ENCODE measurements at regions not wholly inside any gene's neighbourhood (a gene's known extent, or its start where the extent isn't known, plus 50 kb on each side); places are given as distances from the start of the nearest gene placed in this dataset.

DNA sequence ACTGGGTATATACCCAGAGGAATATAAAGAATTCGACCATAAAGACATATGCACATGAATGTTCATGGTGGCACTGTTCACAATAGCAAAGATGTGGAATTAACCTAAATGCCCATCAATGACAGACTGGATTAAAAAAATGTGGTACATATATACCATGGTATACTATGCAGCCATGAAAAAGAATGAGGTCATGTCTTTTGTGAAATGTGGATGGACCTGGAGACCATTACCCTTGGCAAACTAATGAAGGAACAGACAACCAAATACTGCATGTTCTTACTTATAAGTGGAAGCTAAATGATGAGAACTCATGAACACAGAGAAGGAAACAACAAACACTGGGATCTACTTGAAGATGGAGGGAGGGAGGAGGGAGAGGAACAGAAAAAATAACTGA is 186.7 kb upstream of the SSTR4 start:
- no peak for DNase-seq (ENCODE audit: low read depth)

DNA sequence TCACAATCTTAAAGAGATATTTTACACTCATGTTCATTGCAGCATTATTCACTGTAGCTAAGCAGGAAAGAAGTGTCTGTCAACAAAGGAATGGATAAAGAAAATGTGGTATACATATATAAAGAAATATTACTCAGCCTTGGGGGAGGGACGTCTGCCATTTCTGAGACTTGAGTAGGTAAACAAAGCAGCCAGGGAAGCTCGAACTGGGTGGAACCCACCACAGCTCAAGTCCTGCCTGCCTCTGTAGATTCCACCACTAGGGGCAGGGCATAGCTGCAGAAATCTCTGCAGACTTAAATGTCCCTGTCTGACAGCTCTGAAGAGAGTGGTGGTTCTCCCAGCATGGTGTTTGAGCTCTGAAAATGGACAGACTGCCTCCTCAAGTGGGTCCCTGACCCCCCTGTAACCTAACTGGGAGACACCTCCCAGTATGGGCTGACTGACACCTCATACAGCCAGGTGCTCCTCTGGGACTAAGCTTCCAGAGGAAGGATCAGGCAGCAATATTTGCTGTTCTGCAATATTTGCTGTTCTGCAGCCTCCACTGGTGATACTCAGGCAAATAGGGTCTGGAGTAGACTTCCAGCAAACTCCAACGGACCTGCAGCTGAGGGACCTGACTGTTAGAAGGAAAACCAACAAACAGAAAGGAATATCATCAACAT is 183.3 kb upstream of the SSTR4 start:
- peak; percentile 36 for DNase-seq (ENCODE audit: low read depth)

DNA sequence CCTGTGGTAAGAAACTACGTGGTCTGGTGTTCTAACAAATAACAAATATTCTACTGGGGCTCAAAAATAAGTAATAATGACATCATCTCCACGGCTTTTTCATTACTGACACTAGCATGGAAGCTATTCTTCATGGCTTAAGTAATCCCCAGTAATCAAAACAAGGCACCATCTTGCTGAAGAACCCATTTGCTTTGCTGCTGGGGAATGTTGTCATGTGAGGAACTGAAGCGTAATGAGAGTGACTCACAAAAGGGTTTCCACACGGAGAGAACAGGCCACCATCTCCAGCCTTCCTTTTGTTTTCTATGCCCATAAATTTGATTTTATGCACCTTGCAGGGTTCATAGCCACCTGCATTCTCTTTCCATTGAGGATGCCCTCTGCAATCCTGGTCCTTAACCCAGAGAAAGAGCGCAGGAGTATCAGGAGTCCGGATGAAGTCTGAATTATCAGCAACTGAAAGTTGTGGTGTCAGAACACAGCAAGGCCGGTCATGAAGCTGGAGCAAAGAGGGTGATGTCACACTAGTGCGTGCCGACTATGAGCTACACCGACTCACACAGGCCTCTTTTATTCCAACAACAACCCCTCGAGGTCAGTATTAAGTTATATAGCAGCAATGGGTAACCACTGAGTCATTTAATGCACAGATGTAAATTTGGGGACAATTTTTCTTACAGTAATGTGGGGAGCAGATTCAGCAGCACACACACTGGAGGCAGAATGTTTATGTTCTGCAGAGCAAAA is 173.7 kb upstream of the SSTR4 start:
- DNase-seq (ENCODE audit: low read depth) = peak; percentile 6

DNA sequence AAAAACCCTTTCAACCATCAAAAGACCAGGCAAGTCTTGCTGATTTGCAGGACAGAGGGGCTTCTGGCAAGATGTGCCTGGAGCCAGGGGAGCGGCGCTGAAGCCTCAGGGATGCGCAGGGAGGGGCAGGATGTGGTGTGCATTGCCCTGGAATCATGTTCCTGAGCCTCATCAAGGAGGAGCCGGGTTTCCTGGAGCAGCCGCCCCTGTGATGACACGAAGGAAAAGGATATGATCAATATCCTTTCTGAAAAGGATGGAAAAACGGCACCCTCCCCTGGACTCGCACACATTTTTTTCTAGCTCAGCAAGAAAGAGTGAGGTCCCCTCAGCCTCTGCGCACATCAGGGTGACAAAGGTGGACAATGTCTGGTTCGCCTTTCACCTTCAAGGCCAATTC is 173.1 kb upstream of the SSTR4 start:
- no peak for DNase-seq (ENCODE audit: low read depth)

DNA sequence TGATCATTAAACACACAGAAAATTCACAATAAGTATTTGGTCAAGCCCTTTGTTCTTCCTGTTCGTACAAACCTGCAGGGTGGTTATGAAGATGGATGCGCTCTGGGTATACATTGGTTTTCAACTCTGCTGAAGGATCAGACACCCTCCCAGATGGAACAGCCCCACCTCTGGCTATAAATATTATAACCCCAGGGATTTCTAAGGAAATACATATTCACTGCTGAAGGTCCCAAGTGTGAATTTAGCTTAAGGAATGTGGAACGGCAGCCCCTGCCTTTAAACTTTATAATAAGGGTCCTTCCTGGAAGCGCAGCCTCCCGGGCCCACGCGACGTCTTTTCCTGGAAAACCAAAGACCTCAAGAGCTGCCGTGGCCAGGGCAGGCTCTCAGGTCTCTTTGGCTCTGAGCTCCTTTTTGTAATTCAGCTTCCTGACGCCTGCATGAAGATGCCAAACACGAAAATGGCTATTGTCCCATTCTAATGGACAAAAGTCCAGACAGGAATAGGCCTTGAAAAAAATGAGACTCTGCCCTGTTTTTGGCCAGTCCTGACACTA is 172.4 kb upstream of the SSTR4 start:
- no peak for DNase-seq (ENCODE audit: low read depth)

DNA sequence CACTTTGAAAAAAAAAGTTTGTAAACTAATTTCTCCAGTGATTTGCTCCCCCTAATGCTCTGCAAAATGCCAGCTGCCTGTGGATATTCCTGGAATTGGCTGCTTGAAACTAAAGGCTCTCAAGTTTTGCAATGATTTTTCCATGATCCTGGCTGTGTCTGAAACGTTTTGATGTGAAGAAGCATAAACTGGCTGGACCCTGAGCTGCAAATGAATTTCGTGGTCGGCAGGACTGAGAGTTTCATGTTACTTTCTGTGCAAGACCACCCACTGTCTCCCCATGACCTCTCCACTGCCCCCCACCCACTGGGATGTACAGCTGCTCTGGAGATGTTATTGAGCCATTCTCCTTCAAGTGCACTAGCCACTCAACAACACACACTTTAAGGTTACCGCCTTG is 171.3 kb upstream of the SSTR4 start:
- DNase-seq (ENCODE audit: low read depth) = no peak

DNA sequence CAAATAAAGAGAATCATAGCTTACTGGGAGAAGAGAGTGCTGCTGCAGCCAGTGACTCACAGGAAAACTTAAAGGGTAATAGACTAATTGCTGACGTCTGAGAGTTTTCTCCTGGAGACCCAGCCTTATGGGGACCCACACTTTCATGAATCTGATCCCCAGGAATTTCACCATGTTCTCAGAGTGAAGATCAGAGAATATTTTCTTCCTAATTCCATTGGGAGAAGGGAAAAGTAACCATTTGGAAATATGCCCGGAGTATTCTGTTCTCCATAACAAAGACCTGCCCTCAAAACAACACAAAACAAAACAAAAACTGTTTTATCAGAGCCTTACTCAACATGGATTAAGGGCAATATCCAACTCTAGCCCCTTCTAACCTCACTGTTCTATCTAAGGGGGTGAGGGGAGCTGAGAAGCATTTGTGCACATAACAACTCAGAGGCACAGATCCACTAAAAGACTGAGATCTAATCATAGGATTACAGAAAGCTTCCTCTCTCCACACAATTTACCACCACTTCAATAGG is 168.2 kb upstream of the SSTR4 start:
- no peak for DNase-seq (ENCODE audit: low read depth)

DNA sequence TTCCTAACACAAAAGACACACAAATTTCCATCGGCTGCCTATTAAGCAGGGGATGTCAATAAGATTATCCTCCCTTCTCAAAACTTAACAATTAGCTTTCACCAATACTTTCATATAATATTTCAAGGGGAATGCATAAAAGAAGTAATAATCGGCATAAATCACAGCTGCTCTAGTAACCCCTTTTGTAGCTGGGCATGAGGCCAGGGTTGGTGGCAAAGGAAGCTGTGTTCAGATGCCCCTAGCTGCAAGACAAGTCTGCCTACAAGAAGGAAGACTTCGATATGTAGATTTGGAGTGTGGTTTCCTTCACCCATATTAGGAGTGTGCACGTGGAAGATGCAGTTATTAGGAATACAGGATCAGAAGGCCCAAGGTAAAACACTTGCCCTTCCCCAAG is 156.9 kb upstream of the SSTR4 start:
- DNase-seq (ENCODE audit: low read depth) = no peak

DNA sequence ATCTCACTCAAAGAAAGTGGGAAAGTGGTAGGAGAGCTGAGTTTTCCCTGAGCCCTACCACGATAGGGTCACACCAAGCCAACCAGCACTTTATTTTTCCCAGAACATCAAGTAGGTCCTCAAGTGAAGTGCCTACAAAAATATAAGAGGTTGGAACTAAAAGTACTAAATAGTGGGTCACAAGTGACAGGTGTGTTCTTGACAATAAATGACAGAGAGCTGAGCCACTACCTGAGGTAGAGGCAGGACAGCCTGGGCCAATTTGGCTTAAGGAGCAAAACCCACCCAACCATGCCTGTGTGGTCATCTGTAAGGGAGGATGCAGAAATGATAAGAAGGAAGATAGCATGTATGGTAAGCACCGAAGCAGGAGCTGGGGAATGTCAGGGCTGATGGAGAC is 154.8 kb upstream of the SSTR4 start:
- DNase-seq (ENCODE audit: low read depth) = no peak

DNA sequence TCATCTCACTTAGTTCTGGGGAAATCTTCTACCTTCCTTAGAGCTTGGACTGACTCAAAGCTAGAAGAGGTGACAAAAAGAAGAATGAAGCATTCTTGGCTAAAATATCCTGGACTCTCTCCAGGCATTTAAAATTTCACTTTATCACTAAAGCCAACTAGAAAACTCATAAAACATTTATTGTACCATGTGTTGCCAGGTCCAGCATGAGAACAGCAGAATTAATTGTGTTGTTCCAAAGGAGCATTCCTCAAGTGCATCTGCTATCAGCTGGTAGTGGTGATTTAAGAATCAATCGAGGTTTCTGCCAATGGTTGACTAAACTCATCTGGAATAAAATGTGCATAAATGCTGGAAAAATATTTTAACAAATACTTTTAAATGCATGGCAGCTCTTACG is 147.3 kb upstream of the SSTR4 start:
- no peak for DNase-seq (ENCODE audit: low read depth)

DNA sequence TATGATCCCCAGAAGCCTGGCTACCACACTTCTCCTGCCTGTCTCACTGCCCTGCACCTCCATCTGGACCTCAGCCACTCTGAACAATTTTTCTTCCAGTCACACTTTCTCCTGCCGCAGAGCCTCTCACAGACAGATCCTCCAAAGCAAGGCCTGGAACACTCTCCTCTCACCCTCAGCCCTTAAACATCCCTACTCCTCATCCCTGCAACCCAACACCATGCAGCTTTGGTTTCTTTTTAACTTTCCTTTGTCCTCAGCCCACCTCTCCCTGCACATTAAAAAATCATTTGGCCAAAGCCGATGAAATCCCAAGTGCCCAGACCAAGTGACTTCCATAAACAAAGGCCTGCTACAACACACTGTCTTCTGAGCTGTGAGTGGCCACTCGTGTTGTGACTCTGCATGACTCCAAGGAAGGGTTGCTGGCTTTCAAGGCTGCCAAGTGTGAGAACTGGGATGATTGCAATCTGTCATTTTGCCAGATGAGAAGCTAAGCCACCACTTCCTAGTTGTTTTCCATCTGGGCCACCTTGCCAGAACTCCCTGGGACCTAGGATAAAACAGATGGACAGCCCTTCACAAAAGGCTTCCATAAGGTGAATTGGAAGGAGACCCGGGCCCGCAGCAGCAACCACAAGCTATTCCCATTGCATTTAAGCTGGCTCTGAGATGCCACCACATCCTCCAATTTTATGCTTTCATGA is 144.4 kb upstream of the SSTR4 start:
- no peak for DNase-seq (ENCODE audit: low read depth)

DNA sequence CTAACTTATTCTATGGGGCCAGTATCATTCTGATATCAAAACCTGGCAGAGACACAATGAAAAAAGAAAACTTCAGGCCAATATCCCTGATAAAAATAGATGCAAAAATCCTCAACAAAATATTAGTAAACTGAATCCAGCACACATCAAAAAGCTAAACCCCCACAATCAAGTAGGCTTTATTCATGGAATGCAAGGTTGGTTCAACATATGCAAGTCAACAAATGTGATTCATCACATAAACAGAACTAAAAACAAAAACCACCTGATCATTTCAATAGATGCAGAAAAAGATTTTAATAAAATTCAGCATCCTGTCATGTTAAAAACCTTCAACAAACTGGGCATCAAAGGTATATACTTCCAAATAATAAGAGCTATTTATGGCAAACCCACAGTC is 133.9 kb upstream of the SSTR4 start:
- no peak for DNase-seq (ENCODE audit: low read depth)

DNA sequence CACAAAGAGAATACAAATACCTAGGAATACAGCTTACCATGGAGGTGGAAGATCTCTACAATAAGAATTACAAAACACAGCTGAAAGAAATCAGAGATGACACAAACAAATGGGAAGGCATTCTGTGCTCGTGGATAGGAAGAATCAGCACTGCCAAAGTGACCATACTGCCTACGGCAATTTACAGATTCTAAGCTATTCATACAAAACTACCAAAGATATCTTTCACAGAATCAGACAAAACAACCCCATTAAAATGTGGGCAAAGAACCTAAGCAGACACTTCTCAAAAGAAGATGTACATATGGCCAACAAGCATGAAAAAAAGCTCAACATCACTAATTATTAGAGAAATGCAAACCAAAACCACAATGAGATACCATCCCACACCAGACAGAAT is 133.2 kb upstream of the SSTR4 start:
- DNase-seq (ENCODE audit: low read depth) = peak; percentile 3

DNA sequence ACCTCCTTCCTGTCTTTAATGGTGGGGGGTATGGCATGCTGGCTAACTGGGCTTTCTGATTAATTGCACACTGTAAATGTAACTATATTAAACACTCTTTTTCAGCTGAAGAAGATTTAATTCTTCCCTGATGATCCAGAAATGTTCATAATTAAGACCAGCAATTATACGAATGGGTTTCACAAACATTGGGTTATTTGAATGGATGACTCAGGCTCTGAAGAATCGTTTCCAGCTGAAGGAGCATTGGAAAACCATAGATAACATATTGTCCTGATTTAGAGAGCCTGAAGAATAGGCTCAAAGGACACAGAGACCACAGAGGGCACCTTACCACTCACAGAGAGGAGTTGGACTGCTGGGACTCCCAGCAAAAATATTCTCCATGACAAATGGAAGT is 130.7 kb upstream of the SSTR4 start:
- no peak for DNase-seq (ENCODE audit: low read depth)

DNA sequence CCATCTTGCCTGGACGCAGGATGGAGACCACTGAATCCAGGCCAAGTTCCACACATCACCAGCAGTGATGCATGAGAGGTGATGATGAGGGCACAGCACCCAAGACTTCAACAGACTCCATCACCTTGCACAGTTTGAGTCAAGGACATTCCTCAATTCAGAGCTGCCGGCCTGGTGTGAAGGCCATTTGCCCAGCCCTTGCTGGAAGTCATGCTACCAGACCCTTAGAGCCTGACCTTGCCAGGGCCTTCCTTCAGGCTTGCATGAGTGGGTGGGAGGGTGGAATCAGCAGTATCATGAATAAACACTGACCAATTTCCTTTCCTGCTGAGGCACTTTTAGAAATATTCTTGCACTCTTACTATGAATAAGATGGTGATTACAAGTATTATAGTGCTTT is 130.2 kb upstream of the SSTR4 start:
- no peak for DNase-seq (ENCODE audit: low read depth)

DNA sequence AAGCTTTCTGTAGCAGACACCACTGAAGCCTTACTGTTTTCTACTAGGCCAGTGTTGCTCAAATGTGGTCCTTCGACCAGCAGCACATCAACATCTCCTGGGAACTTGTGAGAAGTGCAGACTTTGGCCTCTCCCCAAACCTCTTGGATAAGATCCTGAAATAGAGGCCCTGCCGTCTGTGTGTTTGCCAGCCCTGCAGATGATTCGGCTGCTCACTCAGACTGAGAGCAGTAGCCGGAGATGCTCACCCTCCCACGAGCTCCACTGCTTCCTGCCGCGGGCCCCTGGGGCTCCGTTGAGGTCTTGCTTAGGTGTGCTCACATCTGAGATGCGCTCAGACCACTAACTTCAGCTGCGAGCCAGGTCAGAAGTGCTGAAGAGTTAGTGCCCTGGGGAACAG is 129.5 kb upstream of the SSTR4 start:
- DNase-seq (ENCODE audit: low read depth) = peak; percentile 12

DNA sequence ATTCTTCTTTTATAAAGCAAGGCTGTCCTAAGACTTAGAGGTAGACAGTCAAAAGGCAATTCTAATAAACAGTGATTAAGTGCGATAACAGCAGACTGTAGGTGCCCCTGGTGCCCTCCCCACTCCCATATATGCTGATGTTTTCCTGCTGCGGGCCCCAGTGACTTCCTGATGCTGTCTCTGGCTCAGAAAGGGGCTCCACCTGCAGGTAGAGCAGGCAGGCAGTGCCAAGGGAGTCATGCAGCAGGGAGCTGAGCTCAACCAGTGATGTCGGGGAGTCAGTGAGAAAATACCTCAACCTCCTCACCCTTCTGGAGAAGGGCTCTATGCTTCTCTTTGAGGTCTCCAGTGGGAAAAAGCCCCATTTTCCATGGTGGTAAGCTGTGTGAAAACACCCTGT is 126.7 kb upstream of the SSTR4 start:
- DNase-seq (ENCODE audit: low read depth) = no peak

DNA sequence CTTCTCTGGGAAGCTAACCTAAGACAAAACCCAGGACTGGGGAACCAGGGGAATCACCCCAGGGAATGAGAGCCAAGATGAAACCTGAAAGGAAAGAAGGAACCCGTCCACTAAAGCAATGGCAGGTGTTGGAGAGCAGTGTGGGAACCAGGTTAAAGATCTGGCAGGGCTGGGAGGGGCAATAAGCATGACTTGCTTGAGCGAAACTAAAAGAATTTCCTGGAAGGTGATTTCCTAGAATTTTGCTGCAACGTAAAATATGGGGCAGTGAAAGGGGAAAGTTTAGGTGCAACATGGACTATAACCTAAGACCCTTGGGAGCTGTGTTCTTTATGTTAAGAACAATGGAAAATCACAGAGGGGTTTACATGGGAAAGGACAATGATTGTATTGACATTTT is 126.2 kb upstream of the SSTR4 start:
- DNase-seq (ENCODE audit: low read depth) = no peak

DNA sequence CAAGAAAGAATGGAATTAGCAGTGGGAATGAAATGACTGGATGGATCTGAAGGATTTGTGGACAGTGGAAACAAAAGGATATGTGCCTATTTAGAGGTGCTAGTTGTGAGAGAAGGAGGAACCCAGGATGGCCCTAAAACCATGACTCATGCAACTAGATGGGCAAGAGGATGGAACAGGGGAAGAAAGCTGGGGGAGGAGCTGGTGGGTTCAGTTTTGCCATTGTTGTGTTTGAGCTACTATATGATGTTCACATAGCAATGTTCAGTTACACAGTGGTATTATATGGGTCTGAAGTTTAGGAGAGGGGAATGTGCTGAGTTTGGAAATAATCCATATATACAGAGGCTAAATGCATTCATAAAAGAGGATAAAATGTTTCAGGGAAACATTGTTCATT is 125.7 kb upstream of the SSTR4 start:
- DNase-seq (ENCODE audit: low read depth) = no peak

DNA sequence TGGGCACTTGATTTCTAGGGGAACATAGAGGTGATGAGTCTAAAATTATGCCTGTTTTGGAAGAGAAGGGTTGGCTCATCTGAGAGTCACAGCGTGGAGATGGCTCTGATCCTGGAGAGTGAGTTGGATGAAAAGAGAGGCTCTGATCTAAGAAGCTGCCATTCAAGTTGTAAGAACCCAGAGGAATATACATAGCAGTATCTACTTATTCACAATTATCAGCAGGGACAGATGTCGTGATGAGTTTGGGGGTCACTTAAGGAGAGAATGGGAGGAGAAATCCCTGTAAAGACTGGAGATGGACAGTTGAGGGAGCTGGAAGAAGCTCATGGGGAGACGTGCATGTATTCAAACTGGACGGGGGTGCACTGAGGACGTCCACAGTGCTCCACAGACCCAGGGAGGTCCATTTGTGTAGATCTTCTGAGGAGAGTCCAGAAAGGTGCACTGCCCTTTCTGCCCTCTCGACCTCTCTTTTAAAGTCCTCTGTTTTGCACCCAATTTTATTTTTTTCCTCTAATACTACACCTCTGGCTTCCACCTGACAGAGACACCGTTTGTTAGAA is 124.7 kb upstream of the SSTR4 start:
- no peak for DNase-seq (ENCODE audit: low read depth)

DNA sequence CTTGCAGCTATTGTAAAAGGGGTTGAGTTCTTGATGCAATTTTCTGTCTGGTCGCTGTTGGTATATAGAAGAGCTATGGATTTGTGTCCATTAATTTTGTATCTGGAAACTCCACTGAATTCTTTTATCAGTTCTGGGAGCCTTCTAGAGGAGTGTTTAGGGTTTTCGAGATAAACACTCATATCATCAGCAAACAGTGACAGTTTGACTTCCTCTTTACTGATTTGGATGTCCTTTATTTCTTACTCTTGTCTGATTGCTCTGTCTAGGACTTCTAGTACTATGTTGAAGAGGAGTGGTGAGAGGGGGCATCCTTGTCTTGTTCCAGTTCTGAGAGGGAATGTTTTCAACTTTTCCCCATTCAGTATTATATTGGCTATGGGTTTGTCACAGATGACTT is 120.8 kb upstream of the SSTR4 start:
- no peak for DNase-seq (ENCODE audit: low read depth)

DNA sequence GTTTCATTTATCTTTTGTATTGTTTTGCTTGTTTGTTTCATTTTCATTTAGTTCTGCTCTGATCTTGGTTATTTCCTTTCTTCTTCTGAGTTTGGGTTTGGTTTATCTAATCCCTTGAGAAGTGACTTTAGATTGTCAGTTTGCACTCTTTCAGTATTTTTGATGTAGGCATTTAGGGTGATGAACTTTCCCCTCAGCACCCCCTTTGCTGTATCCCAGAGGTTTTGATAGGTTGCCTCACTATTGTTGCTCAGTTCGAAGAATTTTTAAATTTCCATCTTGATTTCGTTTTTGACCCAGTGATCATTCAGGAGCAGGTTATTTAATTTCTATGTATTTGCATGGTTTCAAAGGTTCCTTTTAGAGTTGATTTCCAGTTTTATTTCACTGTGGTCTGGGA is 119.6 kb upstream of the SSTR4 start:
- DNase-seq (ENCODE audit: low read depth) = no peak

All from EH (cell line).